Fibroblast of mammary gland (primary cell): ENCODE measurements at regions not wholly inside any gene's neighbourhood (a gene's known extent, or its start where the extent isn't known, plus 50 kb on each side); places are given as distances from the start of the nearest gene placed in this dataset.

Experiments
- DNase-seq: peaks from one replicate; pipeline ENCODE4 v3.0.0-alpha.2; 2010; ENCODE audit warnings: low read depth
- H3K4me3 ChIP-seq: 2 replicates; pipeline ENCODE4 v1.5.1; 2011; ENCODE audit warnings: low read depth, mild to moderate bottlenecking, low read length, moderate library complexity; ENCODE audit not compliant: control insufficient read depth
- CTCF ChIP-seq: conservative IDR thresholded peaks from 2 replicates; pipeline ENCODE4 v1.5.1; 2011; ENCODE audit warnings: low read depth, low read length, inconsistent platforms; ENCODE audit not compliant: control insufficient read depth, insufficient read depth

- no peak overlapping the region for H3K4me3 ChIP-seq
- peak; percentile 43 for DNase-seq
- no peak for TF ChIP-seq CTCF
These were observed 59.6 kb upstream of the ESR1 start for GRCh38 chr6:151747896-151748295.

GRCh38 chr6:151749341-151749740 lies 58.1 kb upstream of the ESR1 start:
- no peak for DNase-seq

GRCh38 chr6:151753581-151753980 lies 53.9 kb upstream of the ESR1 start:
- H3K4me3 ChIP-seq = no peak overlapping the region
- DNase-seq = no peak
- no peak for TF ChIP-seq CTCF

More at GRCh38 chr6:151749341-151749740, 58.1 kb upstream of the ESR1 start:
- TF ChIP-seq CTCF = no peak
- no peak overlapping the region for H3K4me3 ChIP-seq

GRCh38 chr6:151757506-151757955 lies 50.0 kb upstream of the ESR1 start:
- H3K4me3 ChIP-seq = no peak overlapping the region
- no peak for TF ChIP-seq CTCF
- no peak for DNase-seq
